Fibroblast of skin of back (primary cell): ENCODE measurements at regions not wholly inside any gene's neighbourhood (a gene's known extent, or its start where the extent isn't known, plus 50 kb on each side); places are given as distances from the start of the nearest gene placed in this dataset.

ENCODE experiments used
- DNase-seq: peaks from one replicate; pipeline ENCODE4 v3.0.0-alpha.2; 2013

GRCh38 chr2:21288299-21288698 is 164.5 kb downstream of the TDRD15 start:
- DNase-seq, result no peak

GRCh38 chr2:21288739-21289520 is 165.2 kb downstream of the TDRD15 start:
- no peak for DNase-seq

GRCh38 chr2:21289551-21289950 is 165.8 kb downstream of the TDRD15 start:
- no peak for DNase-seq

- DNase-seq, result peak; percentile 2
Observed at GRCh38 chr2:21289989-21290388, 166.2 kb downstream of the TDRD15 start.

- no peak for DNase-seq
Observed at GRCh38 chr2:21291426-21291825, 167.7 kb downstream of the TDRD15 start.

GRCh38 chr2:21294446-21294845 is 170.7 kb downstream of the TDRD15 start:
- DNase-seq, result no peak

GRCh38 chr2:21299411-21299810 is 175.6 kb downstream of the TDRD15 start:
- DNase-seq, result no peak

GRCh38 chr2:21301871-21302455 is 178.2 kb downstream of the TDRD15 start:
- no peak for DNase-seq

GRCh38 chr2:21303876-21304275 is 180.1 kb downstream of the TDRD15 start:
- DNase-seq, result no peak

GRCh38 chr2:21305581-21305980 is 181.8 kb downstream of the TDRD15 start:
- DNase-seq, result no peak

GRCh38 chr2:21306235-21306634 is 182.5 kb downstream of the TDRD15 start:
- DNase-seq, result no peak

- no peak for DNase-seq
Observed at GRCh38 chr2:21307037-21307436, 183.3 kb downstream of the TDRD15 start.

- no peak for DNase-seq
Observed at GRCh38 chr2:21310493-21310892, 186.7 kb downstream of the TDRD15 start.

- DNase-seq, result no peak
Observed at GRCh38 chr2:21314322-21314835, 190.6 kb downstream of the TDRD15 start.

- DNase-seq, result peak; percentile 46
Observed at GRCh38 chr2:21317131-21317530, 193.4 kb downstream of the TDRD15 start.

GRCh38 chr2:21318263-21318662 is 194.5 kb downstream of the TDRD15 start:
- DNase-seq, result no peak

- no peak for DNase-seq
Observed at GRCh38 chr2:21326152-21326551, 202.4 kb downstream of the TDRD15 start.

GRCh38 chr2:21328177-21328576 is 204.4 kb downstream of the TDRD15 start:
- no peak for DNase-seq

GRCh38 chr2:21330786-21331391 is 207.1 kb downstream of the TDRD15 start:
- no peak for DNase-seq

GRCh38 chr2:21331625-21332370 is 208.0 kb downstream of the TDRD15 start:
- no peak for DNase-seq

GRCh38 chr2:21332993-21333625 is 209.3 kb downstream of the TDRD15 start:
- no peak for DNase-seq

GRCh38 chr2:21333684-21334083 is 209.9 kb downstream of the TDRD15 start:
- DNase-seq, result no peak

GRCh38 chr2:21346984-21347383 is 223.2 kb downstream of the TDRD15 start:
- DNase-seq, result no peak
